T47D (cell line): ENCODE measurements at regions not wholly inside any gene's neighbourhood (a gene's known extent, or its start where the extent isn't known, plus 50 kb on each side); places are given as distances from the start of the nearest gene placed in this dataset.
"Not testable (repeated sequence)": the region's sequence is repeated elsewhere in the genome, so short reads cannot be mapped to it uniquely, and the experiment has no call there.

Experiments
- DNase-seq, 2 experiments: peaks; one replicate each; pipeline versions ENCODE4 v3.0.0 to v3.0.0-alpha.2; 2011 to 2012; ENCODE audit warnings: low read depth in 1 of 2, low spot score in 1 of 2
- JUND ChIP-seq: IDR thresholded peaks from 2 replicates; pipeline ENCODE4 v1.6.1; 2012; ENCODE audit warnings: low read depth
- in situ Hi-C: cut with HindIII; loops from 2 replicates; pipeline ENCODE4 v1.10.0; 2016; ENCODE audit warnings: low sequenced_read_pairs, low pct_unique_long_range_greater_than_20kb

DNA sequence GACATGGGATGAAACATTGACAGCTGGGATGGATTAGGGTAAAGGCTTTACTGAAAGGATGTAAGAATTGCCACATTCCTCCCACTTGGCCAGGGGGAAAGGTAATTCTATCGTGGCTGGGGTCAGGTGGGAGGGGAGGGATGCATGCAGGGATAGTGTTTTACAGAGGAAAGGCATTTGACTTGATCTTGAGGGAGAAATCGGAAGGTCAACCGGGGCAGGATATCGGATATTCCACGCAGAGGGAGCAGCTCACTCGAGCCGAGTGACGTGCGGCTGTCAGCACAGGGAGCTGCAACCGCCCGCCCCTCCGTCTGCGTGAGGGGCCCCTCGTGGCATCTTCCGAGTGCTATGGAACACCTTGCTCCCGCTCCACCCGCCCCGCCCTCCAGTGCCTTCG lies 63.4 kb upstream of the ADAMTS2 start:
- no peak for TF ChIP-seq JUND
- in situ Hi-C loops, result no loop called here
- DNase-seq, result no peak

DNA sequence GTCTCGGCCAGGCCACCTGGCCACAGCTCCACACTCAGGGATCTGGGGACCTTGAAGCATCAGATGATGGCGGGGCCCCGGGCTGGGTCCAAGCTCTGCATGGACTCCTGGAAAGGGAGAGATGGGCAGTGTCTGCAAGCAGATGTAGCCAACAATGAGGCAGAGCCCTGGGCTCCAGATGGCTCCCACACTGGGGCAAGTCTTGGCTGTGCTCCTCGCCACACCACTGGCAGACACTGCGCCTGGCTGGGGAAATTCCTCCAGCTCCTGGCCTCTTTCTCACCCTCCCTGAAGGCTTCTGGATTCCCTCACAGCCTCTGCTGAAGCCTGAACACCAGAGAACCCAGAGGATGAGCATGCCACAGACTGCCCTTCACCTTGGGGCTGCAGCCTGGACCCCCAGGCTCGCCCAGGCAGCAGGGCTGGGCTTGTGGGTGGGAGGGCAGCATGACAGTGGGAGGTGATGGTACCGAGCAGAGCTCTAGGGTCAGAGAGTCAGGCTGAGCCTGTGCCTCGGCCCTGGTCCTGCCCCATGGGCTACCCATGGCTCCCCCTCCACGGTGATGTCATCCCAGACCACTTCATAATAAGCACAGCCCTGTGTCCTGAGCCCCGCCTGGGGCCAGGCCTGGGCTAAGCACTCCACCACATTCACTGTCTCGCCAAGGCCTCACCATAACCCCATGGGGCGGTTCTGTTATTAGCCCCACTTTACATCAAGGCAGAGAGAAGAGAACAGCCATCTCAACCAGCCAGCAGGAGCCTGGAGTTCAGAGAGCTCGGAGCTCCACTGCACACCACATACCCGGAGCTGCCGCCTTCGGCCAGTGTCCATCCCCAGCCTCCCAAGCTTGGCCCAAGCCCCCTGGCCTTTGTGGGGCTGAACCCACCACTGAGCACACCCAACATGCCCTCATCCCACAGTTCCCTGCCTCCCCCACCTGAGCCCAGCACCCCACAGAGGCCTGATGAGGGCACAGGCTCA lies 62.2 kb upstream of the ADAMTS2 start:
- no peak for TF ChIP-seq JUND
- DNase-seq, result no peak
- in situ Hi-C loops, result no loop called here

DNA sequence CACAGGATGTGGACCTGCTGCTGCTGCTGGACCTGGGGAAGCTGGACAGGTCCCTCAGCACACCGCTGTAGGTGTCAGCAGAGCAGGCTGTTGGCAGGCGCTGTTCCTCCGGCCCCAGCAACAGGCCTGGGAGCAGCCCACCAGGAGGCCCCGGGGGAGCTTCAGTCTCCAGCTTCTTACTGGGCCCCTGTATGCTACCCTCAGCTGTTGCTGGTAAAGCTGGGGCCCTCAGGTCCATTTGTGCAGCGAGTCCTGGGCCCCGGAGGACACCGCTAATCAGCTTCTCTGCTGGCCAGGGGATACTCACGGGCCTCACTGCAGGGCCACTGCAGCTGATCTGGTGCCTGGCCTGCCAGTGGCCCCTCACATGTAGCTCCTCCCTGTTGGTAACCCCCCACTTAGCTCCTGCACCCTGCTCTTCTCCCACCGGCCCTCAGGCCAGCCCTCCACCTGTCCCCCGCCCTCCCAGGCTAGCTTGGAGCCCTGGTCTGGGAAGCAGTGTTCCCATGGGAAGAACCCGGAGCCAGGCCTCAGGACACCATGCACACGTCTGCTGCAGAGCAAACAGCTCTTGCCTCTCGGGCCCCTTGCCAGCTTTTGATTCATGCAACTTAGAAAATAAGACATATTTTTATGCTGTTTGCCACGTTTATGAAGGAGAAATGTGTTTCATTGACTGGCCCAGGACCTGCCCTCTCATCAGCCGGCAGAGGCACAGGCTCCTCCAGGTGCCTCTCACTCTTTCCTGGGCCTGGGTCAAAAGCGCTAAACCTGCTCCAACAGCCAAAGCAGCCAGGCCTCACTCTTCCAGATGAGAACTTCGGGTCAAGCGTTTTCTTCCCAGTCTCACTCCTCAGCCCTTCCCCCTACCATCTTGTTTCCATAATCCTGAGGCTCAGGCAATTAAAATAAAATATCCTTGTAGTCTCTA lies 61.0 kb upstream of the ADAMTS2 start:
- DNase-seq, result no peak
- in situ Hi-C loops, result no loop called here
- no peak for TF ChIP-seq JUND

DNA sequence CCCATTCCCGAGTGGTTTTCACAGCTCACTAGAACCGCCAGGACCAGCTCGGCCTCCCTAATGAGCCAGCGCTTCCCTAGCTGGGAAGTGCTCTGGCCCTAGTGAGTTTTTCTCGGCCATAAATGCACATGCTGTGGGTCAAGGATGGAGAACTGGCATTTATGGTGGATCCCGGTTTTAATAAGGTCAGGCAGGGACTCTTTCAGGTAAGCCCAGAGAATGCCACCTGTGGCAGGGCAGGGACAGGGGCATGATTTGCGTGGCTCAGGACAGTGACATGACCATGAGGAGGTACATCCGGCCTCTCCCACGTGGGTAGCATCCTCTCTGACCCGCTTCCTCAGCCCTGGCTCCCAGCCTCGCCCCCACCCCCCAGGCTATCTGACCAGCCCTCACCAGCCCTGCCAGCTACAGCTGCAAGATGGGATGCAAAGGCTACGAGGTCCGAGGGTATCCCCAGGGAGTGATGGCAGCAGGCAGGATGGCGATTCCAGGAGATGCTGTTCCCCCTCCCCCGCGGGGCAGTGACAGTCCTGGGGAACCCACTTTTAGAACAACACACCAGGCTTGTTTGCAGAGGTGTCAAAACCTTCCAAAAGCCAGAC lies 60.3 kb upstream of the ADAMTS2 start:
- TF ChIP-seq JUND, result no peak
- no peak for DNase-seq
- in situ Hi-C loops, result no loop called here

DNA sequence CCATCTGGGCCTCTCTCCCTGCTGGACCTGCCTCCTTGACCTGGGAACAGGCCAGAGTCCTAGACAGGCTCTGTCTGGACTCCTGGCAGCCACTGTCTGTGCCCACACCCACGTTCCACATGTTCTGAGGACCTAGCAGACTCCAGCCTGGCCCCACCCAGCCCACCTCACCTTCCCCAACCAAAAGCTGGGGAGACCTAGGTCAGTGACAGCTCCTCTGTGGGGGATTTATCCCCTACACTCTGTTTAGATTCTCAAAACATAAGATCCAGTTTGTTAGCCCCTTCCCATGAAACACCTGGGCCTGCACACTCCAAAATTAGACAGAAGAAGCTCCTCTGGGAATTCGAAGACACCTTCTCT lies 59.8 kb upstream of the ADAMTS2 start:
- no peak for TF ChIP-seq JUND
- in situ Hi-C loops, result no loop called here
- DNase-seq, result no peak

DNA sequence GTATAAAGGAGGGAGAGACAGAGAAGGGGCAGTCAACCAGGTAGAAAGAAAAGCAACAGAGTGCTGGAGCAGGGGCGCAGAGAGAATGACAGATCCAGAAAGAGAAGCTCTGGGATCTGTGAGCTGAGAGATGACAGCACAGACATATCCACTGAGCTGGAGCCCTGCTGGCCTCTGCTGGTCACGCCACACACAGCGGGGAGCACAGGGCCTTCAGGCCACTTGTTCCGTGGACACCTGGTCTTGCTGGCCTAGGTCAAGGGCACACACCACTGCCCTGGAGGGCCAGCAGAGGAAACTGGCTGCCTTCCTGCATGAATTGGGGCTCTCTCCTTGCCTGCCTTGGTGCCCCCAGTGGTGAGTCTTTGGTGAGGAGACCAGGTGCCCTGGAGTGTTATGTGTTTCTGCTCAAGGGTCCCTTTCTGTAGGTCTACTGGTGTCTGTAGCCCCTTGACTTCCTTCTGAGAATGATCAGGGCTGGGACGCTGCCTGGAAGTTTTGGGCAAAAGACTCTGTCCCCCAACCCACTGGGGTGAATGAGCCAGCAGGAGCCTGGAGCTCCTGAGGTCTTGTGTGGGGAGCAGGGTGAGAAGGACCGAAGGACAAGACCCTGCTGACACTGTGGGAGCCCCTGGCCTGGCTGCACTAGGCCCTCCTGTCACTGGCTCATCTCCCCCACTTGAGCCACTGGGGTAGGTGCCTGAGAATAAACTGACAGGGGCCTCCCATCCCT lies 59.2 kb upstream of the ADAMTS2 start:
- peak; percentile 39 to 51 for DNase-seq
- in situ Hi-C loops, result no loop called here

DNA sequence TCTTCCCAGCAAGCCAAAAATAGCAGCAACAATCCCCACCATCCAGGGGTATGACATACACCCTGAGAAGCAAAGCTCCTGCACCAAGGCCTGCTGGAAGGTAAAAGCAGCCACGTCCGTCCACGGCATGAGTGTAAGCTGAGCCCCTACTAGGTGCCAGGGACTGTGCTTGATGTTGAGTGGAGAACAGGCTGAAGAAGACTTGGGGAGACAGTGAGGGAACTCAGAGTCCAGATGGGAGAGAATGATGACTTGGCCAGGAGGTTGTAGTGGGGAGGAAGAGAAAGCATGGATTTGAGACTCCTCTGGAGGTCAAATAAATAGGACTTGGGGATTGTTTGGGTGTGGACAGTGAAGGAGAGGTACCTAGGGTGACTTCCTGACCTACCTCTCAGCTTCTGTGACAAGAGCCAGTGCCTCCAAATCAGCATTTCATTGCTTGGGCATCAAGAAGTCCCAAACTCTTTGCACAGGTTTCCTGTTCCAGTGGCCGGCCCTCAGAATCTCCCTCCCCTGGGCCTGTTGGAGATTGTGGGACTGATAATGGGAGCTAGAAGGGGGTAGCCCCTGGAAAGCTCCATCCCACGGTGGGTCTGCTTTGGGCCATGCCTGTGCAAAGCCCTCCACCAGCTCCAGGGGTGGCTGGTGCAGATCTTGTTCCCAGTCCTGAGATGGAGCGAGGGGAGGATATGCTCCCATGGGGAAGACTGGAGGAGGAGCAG lies 58.3 kb upstream of the ADAMTS2 start:
- no peak for TF ChIP-seq JUND
- in situ Hi-C loops, result no loop called here
- no peak for DNase-seq

More for the DNA sequence above, 59.2 kb upstream of the ADAMTS2 start:
- no peak for TF ChIP-seq JUND

DNA sequence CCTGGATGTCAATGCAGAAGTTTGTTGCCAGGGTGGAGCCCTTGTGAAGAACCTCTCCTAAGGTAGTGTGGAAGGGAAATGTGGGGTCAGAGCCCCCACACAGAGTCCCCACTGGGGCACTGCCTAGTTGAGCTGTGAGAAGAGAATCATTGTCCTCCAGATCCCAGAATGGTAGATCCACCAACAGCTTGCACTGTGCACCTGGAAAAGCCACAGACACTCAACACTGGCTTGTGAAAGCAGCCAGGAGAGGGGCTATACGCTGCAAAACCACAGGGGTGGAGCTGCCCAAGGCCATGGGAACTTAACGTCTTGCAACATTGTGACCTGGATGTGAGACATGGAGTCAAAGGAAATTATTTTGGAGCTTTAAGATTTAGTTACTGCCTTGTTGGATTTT lies 55.2 kb upstream of the ADAMTS2 start:
- in situ Hi-C loops, DNase-seq: not testable (repeated sequence)

DNA sequence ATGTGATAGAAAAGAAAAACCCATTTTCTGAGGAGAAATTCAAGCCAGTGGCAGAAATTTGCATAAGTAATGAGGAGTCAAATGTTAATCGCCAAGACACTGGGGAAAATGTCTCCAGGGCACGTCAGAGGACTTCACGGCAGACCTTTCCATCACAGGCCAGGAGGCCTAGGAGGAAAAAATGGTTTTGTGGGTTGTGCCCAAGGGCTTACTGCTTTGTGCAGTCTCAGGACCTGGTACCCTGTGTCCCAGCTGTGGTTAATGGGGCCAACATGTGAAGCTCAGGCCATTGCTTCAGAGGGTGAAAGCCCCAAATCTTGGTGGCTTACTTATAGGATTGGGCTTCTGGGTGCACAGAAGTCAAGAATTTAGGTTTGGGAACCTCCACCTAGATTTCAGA lies 54.8 kb upstream of the ADAMTS2 start:
- DNase-seq, result no peak
- no peak for TF ChIP-seq JUND
- in situ Hi-C loops, result no loop called here

DNA sequence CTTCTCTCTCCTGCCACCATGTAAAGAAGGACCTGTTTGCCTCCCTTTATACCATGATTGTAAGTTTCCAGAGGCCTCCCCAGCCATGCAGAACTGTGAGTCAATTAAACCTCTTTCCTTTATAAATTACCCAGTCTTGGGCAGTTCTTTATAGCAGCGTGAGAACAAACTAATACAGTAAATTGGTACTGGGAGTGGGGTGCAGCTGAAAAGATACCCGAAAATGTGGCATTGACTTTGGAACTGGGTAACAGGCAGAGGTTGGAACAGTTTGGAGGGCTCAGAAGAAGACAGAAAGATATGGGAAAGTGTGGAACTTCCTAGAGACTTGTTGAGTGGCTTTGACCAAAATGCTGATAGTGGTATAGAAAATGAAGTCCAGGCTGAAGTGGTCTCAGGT lies 54.1 kb upstream of the ADAMTS2 start:
- DNase-seq, in situ Hi-C loops: not testable (repeated sequence)

DNA sequence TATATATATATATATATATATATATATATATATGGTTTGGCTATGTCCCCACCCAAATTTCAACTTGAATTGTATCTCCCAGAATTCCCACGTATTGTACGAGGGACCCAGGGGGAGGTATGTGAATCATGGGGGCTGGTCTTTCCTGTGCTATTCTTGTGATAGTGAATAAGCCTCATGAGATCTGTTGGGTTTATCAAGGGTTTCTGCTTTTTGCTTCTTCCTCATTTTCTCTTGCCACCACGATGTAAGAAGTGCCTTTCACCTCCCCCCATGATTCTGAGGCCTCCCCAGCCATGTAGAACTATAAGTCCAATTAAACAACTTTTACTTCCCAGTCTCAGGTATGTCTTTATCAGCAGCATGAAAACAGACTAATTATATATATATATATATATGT lies 52.3 kb upstream of the ADAMTS2 start:
- TF ChIP-seq JUND, result no peak

More for the DNA sequence above, 52.3 kb upstream of the ADAMTS2 start:
- in situ Hi-C loops, result no loop called here
- DNase-seq, result no peak
